ENCODE measurements at regions not wholly inside any gene's neighbourhood (a gene's known extent, or its start where the extent isn't known, plus 50 kb on each side); places are given as distances from the start of the nearest gene placed in this dataset.

DNA sequence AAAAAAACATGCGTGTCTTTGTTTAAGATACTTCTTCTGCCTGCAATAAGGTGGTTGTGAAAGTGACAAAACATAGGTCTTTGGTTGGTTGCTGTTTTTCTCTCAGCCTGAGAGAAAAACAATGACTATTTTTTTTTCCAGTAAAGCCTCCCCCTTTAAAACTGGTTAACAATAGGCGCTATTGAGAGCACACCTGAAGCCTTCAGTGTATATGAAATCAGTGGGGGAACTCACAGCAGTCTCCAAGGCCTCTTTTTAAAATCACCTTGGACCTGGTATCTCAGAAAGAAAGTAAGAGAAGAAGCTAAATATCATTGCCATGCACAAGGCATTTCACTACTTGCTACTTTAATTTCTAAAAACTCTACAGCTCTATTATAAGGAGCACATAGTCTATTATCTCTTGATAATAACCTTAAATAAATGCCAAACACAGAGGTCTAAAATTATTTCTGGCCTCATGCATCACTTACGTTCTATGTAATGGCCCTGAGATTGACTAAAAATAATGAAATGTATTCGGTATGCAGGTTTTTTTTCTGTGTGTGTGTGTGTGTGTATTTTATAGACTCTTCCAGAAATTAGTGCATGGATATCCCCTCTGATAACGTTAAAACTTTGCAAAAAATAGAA, 544.4 kb downstream of the TDRD15 start:
- CTCF ChIA-PET = no interaction called here
- no peak overlapping the region for H3K9ac ChIP-seq (ENCODE audit: low read length)
- no peaks in the 10 kb centered on the region for H3K9me2 ChIP-seq (ENCODE audit: insufficient read depth)
- H3K79me2 ChIP-seq (ENCODE audit: insufficient read depth, low read length) = no peaks in the 10 kb centered on the region
- H4K20me1 ChIP-seq (ENCODE audit: insufficient read depth) = no peaks in the 10 kb centered on the region
- POLR2A ChIA-PET = no interaction called here
- no peak for ATAC-seq
- H3K4me1 ChIP-seq (ENCODE audit: control insufficient read depth in 1 of 2, insufficient read depth in 2 of 2, low read length in 2 of 2) = no peaks in the 10 kb centered on the region
- no peak for DNase-seq (ENCODE audit: low read depth, low spot score)
- H3K27ac ChIP-seq (ENCODE audit: low read depth, low read length) = no peak overlapping the region
- intact Hi-C loops (cut with micrococcal nuclease) = no loop called here
- TF ChIP-seq POLR2AphosphoS5 (IDR thresholded peaks at IDR 0.05; ENCODE audit: low read depth, low read length) = no peak
- no peak for TF ChIP-seq POLR2A (IDR thresholded peaks at IDR 0.05; ENCODE audit: borderline replicate concordance, extremely low read depth, insufficient read depth, insufficient read length)
- no peak for TF ChIP-seq EZH2phosphoT487 (IDR thresholded peaks at IDR 0.05; ENCODE audit: borderline replicate concordance)
- H3K27me3 ChIP-seq (ENCODE audit: insufficient read depth, low read length) = no peaks in the 10 kb centered on the region
- no peak overlapping the region for H3K4me3 ChIP-seq (replicated peaks in 1 of 2; ENCODE audit: low read depth in 1 of 2, low read length in 2 of 2)
- H2AFZ ChIP-seq (ENCODE audit: low read depth, low read length, poor library complexity, severe bottlenecking) = no peak overlapping the region
- no peaks in the 10 kb centered on the region for H3K36me3 ChIP-seq (ENCODE audit: control insufficient read depth in 1 of 2, insufficient read depth in 2 of 2, low read length in 2 of 2)
- RAD21 ChIA-PET (ENCODE audit: low non-redundant PET in 1 of 2, low total read pairs in 2 of 2, uncharacterized antibody in 2 of 2, unreplicated experiment in 2 of 2) = no interaction called here
- H3K9me3 ChIP-seq (ENCODE audit: control insufficient read depth in 1 of 2, insufficient read depth in 1 of 2, low read depth in 1 of 2, low read length in 2 of 2) = peaks cover 3 to 10% of the 10 kb centered on the region in 2 experiments; a peak in 2 of 4 replicates
- BruUV-seq (replicated peaks) = no TSS peak
- no peak overlapping the region for H3K4me2 ChIP-seq (ENCODE audit: low read length)

DNA sequence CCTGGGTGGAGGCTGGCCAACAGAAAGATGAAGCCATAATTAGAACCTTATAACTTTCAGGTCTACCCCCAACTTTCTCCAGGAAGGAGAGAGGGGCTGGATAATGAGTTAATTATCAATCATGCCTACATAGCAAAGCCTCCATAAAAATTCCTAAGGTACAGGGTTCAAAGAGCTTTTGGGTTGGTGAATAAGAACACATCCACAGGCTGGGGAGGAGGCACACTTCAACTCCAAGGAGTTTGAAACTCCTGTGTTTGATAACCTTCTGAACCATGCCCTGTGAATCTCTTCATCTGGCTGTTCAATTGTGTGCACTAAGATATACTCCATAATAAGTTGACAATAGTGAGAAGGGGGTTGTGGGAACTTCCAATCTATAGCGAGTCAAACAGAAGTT, 552.3 kb downstream of the TDRD15 start:
- no peak overlapping the region for H2AFZ ChIP-seq (ENCODE audit: low read depth, low read length, poor library complexity, severe bottlenecking)
- ChIA-PET RAD21 (ENCODE audit: low non-redundant PET in 1 of 2, low total read pairs in 2 of 2, uncharacterized antibody in 2 of 2, unreplicated experiment in 2 of 2) (no interaction called here), CTCF (no interaction called here), POLR2A (no interaction called here)
- H3K9me2 ChIP-seq (ENCODE audit: insufficient read depth) = no peaks in the 10 kb centered on the region
- no peaks in the 10 kb centered on the region for H4K20me1 ChIP-seq (ENCODE audit: insufficient read depth)
- no peak overlapping the region for H3K9ac ChIP-seq (ENCODE audit: low read length)
- H3K4me1 ChIP-seq (ENCODE audit: control insufficient read depth in 1 of 2, insufficient read depth in 2 of 2, low read length in 2 of 2) = no peaks in the 10 kb centered on the region
- no peaks in the 10 kb centered on the region for H3K36me3 ChIP-seq (ENCODE audit: control insufficient read depth in 1 of 2, insufficient read depth in 2 of 2, low read length in 2 of 2)
- no peak for ATAC-seq
- no peaks in the 10 kb centered on the region for H3K79me2 ChIP-seq (ENCODE audit: insufficient read depth, low read length)
- intact Hi-C loops (cut with micrococcal nuclease) = no loop called here
- H3K27ac ChIP-seq (ENCODE audit: low read depth, low read length) = no peak overlapping the region
- H3K9me3 ChIP-seq (ENCODE audit: control insufficient read depth in 1 of 2, insufficient read depth in 1 of 2, low read depth in 1 of 2, low read length in 2 of 2) = peaks cover 10 to 31% of the 10 kb centered on the region in 2 experiments; a peak in 3 of 4 replicates
- no peak for DNase-seq (ENCODE audit: low read depth, low spot score)
- H3K4me3 ChIP-seq (replicated peaks in 1 of 2; ENCODE audit: low read depth in 1 of 2, low read length in 2 of 2) = no peak overlapping the region
- no TSS peak for BruUV-seq (replicated peaks)
- no peak overlapping the region for H3K4me2 ChIP-seq (ENCODE audit: low read length)
- no peaks in the 10 kb centered on the region for H3K27me3 ChIP-seq (ENCODE audit: insufficient read depth, low read length)
- no peak for TF ChIP-seq EGR1 (IDR thresholded peaks at IDR 0.05; ENCODE audit: low read depth)
- TF ChIP-seq, protein P1, sequence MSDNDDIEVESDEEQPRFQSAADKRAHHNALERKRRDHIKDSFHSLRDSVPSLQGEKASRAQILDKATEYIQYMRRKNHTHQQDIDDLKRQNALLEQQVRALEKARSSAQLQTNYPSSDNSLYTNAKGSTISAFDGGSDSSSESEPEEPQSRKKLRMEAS (IDR thresholded peaks at IDR 0.05) = no peak
- TF ChIP-seq EZH2phosphoT487 (IDR thresholded peaks at IDR 0.05; ENCODE audit: borderline replicate concordance) = no peak
- no peak for TF ChIP-seq JUND (IDR thresholded peaks at IDR 0.05)
- no peak for TF ChIP-seq YY1 (IDR thresholded peaks at IDR 0.05; ENCODE audit: extremely low read depth, insufficient replicate concordance, low read depth, low read length)
- TF ChIP-seq, protein P2, sequence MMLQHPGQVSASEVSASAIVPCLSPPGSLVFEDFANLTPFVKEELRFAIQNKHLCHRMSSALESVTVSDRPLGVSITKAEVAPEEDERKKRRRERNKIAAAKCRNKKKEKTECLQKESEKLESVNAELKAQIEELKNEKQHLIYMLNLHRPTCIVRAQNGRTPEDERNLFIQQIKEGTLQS (IDR thresholded peaks at IDR 0.05) = no peak
- no peak for TF ChIP-seq TCF7L2 (IDR thresholded peaks at IDR 0.05; ENCODE audit: borderline replicate concordance, extremely low read depth, insufficient read depth, insufficient read length)
- TF ChIP-seq SIN3A (IDR thresholded peaks at IDR 0.05; ENCODE audit: low read depth) = no peak
- TF ChIP-seq CEBPB (IDR thresholded peaks at IDR 0.05; ENCODE audit: low read depth) = no peak
- no peak for TF ChIP-seq SRF (IDR thresholded peaks at IDR 0.05; ENCODE audit: low read depth)
- no peak for TF ChIP-seq POLR2A (IDR thresholded peaks at IDR 0.05; ENCODE audit: borderline replicate concordance, extremely low read depth, insufficient read depth, insufficient read length)
- no peak for TF ChIP-seq RAD21 (IDR thresholded peaks at IDR 0.05; ENCODE audit: low read depth)
